Skin of body (tissue), 2 donors: ENCODE measurements at regions not wholly inside any gene's neighbourhood (a gene's known extent, or its start where the extent isn't known, plus 50 kb on each side); places are given as distances from the start of the nearest gene placed in this dataset. TPM values are rescaled to one million over a fixed set of nuclear protein-coding genes. Genes with fewer than 3 reads are reported as not detected.
"Not testable (repeated sequence)": the region's sequence is repeated elsewhere in the genome, so short reads cannot be mapped to it uniquely, and the experiment has no call there.

Source experiments
- DNase-seq: peaks from one replicate; lab custom pipeline; 2025; lab: John Stamatoyannopoulos, UW
- small RNA-seq: library from RNA; depleted of rRNA; stranded (forward); fragments of <200 nt; gene quantifications from one replicate; pipeline ENCODE3, GENCODE V24; 2014; ENCODE audit warnings: low replicate concordance

DNA sequence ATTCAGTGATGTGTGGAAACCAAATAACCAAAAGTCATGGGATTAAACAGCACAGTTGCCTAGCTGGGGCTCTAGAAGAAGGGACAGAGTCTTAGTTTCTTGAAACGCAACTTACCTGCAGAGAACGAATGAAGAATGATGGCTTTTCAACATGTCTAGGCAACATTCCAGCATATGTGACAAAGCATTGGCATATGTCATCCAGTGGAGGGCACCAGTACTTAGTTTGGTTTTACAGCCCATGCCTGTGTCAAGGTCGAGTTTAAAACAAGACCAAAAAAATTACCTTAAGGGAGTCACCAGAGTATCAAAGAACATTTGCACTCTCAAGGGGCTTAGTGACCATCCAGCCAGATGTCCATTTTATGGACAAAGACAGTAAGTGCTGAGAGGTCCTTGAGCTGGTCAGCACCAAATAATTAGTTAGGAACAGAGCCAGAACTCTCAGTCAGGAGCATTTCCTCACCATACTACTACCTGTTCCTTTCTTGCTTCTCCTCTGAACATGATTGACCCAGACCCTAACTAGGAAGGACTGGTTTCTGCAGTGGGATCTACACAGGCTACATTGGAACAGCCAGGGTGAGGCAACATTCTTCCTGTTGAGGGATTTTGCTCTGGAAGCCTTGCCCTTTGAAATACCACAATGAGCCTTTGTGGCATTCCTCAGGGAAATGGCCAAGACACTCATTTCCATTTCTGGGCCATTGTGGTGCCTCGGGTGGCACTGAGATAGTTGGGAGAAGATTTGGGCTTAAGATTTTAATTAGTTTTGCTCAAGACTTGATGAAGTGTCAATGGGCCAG is 75.4 kb upstream of the ANKH start:
- no peak for DNase-seq

DNA sequence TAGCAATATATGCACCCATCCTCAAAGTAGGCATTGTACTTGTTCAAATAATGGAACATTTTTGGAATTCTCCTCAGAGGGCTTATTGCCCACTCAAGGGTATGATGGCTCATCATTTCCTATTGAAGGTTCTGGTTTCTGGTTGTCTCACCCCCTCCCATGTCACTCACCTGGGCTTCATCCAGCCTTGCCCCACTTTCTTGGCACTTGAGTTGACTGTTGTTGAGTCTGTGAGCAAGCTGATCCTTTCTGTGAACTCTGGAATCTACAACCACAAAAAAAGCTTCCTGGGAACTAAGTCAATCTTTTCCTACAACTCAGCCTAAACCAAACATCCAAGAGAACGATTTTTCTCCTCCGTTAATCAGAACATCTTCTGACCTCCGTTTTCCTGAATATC is 73.9 kb upstream of the ANKH start:
- DNase-seq = no peak

DNA sequence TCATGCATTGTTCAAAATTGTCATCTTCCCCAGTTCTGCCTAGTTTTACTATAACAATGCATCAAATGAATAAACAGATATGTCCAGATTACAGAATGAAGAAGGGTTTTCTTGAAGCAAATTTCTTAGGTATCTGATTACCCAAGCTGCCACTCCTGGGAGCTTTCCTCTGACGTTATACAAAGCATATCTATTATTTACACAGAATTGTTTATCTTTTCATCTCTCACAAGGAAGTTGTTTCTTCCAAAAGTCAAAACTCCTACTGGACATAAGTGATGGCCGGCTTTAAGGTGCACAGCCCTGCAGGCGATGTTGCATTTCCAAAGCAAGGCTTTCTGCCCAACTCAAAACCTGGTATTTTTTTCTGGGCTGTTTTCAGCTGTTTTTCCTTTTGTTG is 73.4 kb upstream of the ANKH start:
- no peak for DNase-seq

DNA sequence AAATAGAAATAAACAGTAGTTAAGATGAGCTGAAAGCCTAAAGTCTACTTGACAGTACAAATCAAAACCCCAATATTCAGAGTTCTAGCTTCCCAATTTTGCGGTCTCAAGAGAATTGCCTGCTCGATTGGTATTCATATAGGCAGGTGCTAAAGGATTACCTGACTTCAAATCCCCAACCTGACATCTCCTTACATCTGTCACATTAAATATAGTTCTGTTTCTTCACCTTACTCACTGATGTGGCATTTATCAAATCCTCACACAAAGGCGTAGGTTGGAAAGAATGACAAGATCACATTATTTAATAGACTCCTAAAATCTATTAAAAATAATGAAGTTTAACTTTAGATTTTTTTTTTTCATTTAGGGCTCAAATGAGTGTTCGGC is 72.8 kb upstream of the ANKH start:
- no peak for DNase-seq

DNA sequence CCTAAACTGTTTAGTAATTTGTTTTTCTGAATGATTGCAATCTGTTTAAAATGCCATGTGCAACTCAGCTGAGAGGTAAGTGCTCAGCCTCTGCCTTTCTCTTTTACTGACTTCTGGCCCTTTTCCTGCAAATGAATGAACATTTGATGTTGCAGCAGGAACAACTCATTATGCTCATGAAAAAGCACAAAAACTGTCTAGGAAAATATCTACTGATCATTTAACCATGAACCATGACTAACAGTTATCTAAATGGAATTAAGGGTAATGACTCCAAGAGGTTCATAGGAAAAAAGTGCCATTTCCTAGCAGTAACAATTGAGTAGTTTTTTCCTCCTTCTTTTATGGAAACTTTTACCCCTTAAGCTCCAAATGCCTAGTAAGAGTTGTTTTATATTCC is 70.6 kb upstream of the ANKH start:
- DNase-seq = no peak

DNA sequence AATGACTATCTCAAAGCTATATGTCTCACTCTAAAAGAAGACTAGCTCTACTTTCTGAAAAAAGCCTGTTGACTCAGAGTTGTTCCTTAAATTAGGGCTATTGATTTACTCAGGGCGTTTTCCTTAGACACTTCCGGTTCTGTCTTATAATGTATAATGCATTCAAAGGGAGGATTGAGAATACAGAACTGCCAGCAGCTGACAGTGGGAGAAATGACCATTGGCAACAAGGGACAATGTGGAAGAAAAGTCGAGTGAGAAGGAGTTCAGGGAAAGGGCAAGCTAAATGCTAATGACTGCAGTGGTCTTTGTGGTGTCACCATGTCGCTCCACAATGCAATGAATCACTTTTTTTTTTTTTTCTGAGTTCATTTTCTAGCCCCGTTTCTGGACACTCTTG is 65.7 kb upstream of the ANKH start:
- DNase-seq = no peak

DNA sequence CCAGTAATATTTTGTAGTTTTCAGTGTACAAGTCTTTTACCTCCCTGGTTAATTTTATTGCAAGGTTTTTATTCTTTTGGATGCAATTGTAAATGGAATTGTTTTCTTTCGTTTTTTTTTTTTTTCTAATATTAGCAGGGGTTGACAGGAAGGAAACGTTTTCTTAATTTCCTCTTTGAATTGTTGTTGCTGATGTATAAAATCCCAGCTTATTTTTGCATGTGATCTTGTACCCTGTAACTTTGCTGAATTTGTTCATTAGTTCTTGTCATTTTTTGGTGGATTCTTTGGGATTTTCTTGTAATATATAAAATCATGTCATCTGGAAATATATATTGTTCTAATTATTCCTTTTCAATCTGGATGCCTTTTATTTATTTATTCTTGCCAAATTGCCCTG is 65.0 kb upstream of the ANKH start:
- no peak for DNase-seq

DNA sequence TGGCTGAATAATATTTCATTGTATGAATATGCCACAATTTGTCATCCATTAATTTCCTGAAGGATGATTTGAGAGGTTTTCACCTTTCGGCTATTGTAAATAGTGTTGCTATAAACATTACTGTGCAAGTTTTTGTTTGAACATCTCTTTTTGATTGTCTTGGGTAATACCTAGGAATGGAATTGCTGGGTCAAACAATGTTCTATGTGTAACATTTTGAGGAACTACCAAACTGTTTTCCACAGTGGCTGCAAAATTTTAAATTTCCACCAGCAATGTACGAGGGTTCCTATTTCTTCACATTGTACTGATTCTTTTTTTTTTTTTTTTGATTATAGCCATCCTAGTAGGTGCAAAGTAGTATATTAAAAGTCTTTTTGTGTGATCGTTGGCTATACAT is 63.8 kb upstream of the ANKH start:
- no peak for DNase-seq

DNA sequence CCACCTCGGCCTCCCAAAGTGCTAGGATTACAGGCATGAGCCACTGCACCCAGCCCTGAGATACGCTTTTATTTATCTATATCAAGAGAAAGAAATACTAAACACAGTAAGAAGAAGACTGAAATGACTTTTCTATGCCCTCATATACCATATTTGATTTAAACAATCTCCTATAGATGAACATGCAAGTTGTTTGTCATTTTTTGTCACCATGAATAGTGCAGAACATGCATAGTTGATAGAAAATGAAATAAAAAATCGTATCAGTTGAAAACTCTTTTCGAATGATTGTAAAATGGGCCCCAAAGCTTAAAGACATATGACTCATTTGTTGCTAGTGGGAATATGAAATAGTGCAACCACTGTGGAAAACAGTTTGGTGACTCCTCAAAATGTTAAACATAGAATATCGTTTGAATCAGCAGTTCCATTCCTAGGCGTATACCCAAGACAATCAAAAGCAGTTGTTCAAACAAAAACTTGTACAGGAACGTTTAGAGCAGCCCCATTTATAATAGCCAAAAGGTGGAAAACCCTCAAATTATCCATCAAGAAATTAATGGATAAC is 61.4 kb upstream of the ANKH start:
- no peak for DNase-seq

DNA sequence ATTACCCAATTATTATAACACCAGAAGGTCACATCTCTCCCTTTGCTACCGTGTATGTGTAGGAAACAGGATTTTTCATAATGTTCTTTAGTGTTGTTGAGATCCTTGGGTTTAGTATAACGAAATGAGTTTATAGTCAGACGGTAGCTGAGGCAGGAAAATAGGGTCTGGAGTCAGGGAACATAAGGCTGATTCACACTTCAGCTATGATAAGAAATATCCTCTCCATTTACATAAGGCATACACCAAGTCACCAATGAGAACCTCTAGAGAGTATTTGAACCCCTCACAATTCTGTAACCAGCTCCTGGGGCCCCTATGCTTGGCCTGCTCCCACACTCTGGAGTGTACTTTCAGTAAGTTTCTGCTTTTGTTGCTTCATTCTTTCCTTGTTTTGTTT is 58.9 kb upstream of the ANKH start:
- DNase-seq = no peak

DNA sequence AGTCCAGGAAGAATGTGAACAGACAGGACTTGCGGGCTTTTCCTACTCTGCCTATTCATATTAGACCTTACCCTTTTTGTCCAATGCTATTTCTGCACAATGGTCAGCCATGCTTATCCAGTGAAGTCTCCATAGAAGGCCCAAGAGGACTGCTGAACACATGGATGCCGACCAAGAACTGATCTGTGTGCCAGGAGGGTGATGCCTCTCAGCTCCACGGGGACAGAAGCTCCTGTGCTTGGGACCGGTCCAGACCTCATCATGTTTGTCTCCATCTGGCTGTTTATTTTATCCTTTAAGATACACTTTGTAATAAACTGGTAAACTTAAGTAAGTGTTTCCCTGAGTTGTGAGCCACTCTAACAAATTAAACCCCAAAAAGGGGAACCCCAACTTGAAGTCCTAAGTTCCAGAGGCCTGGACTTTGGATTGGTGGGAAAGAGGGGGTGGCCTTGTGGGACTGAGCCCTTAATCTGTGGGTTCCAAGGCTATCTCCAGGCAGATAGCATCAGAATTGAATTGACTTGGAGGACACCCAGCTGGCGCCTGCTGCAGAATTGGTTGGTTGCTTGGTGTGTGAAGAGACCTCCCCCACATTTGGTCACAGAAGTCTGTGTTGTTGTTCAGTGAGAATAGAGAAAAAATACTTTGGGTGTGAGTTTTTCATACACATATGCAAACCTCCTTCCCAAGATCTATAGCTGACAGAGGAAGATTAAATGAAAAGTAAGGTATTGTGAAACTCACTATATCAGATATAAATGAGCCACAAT is 57.9 kb upstream of the ANKH start:
- no peak for DNase-seq

DNA sequence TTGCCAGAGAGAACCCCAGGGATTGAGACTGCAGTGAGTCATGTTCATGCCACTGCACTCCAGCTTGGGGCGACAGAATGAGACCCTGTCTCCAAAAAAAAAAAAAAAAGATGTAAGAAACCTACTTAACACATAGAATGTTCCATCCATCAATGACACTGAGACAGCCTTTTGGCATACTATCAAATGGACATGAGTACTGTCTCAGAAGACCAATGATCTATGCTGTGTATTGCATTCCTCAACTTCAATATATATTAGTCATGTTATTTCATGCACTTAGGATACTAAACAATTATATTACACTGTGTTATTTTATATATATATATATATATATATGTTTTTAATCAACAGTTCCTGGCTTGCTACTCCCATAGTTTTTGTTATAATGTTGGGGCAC is 57.1 kb upstream of the ANKH start:
- DNase-seq = no peak

DNA sequence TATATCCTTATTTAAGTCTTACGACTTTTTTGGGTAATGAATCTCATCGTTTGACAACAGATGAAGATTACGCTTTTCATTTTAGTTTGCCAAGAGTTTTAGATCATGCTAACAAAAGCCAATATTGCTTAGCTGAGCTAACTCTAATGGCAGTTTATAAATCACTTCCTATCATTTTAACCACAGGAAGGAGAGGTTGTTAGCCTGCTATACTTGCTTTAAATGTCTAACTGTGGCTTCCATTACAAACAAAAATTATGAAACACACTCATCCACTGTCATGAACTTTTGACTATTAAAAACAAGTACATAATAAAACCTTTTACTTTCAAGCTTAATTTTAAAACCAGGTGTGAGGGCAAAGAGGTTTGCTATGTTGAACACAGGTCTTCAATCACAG is 53.7 kb upstream of the ANKH start:
- no peak for DNase-seq

DNA sequence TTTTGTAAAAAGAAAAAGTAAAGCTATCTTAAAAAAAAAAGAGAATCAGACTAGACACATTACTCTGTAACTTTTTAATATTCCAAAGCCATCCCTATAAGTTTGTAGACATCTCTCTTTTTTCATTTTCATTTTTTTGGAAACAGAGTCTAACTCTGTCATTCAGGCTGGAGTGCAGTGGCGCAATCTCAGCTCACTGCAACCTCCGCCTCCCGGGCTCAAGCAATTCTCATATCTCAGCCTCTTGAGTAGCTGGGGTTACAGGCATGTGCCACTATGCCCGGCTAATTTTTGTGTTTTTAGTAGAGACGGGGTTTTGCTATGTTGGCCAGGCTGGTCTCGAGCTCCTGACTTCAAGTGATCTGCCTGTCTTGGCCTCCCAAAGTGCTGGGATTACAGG is 51.4 kb upstream of the ANKH start:
- not testable (repeated sequence) for DNase-seq

DNA sequence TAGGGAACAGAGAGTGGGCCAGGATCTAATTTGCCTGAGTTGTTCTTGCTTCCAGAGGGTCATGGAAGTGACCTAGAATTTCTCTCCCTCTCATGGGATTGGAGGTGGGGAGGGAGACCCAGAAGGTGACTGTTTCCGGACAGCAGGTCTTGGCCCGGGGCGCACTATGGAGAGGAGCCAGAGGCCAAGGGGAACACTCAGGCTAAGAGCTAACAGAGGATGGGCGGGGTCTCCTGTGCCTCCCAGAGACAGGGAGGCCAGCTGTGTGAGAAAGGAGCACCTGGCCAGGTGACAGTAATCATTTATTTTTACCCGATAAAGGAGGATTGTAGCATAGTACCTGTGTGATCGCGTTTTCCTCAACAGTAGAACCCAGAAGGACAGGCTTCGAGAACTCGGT is 50.9 kb upstream of the ANKH start:
- no peak for DNase-seq

Small RNA genes lying in the stretch of these regions (small RNA-seq; reads per million reads assigned to genes)
- gene RF00096 = not detected
